Tibial nerve (tissue), 3 donors: ENCODE measurements at regions not wholly inside any gene's neighbourhood (a gene's known extent, or its start where the extent isn't known, plus 50 kb on each side); places are given as distances from the start of the nearest gene placed in this dataset.

ENCODE experiments used
- CTCF ChIP-seq, 5 experiments: fragments of 200-600 bp in 3 of 5; fragments of 450-650 bp in 2 of 5; sonication (generic) in 3 of 5; IDR thresholded peaks; one replicate each; pipeline ENCODE4 v1.5.1; 2016 to 2019; ENCODE audit warnings: antibody characterized with exemption in 5 of 5, mild to moderate bottlenecking in 3 of 5, moderate library complexity in 2 of 5
- POLR2A ChIP-seq, 2 donors: fragments of 450-650 bp; IDR thresholded peaks; one replicate each; pipeline ENCODE4 v1.6.1; 2017; ENCODE audit warnings: antibody characterized with exemption in 2 of 2, mild to moderate bottlenecking in 2 of 2, moderate library complexity in 2 of 2

GRCh38 chr6:114579486-114579885, 236.7 kb upstream of the HS3ST5 start:
- TF ChIP-seq CTCF (IDR thresholded peaks at IDR 0.05) (no peak), POLR2A (IDR thresholded peaks at IDR 0.05) (no peak)
